ENCODE measurements at regions not wholly inside any gene's neighbourhood (a gene's known extent, or its start where the extent isn't known, plus 50 kb on each side); places are given as distances from the start of the nearest gene placed in this dataset.

DNA sequence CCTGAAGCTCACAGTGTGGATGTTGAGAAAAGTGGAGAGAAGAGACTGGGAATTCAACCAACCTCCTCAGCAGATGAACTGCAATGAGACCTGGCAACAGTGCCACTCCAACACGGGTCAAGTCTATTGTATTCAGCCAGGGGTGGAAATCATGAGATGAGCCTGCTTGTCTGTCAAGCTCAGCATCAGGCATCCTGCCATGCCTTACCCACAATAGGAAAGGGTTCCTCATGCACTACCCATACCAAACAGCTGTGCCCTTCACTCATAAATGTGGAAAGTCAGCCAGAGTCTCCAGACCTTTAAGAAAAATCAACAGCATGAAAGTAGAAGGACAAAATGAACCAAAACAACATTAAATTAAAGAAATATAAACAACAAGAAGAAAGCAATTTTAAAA is 542.1 kb downstream of the EPHB1 start:
- Histone ChIP-seq H3K27me3 (ENCODE audit: control insufficient read depth in 2 of 2, insufficient read depth in 2 of 2, low read length in 2 of 2) (no peaks in the 10 kb centered on the region), H3K9me1 (ENCODE audit: control insufficient read depth, insufficient read depth, low read length) (no peaks in the 10 kb centered on the region), H3K9me3 (replicated peaks; ENCODE audit: control insufficient read depth, insufficient read depth, low read depth, low read length) (no peaks in the 10 kb centered on the region), H3K36me3 (ENCODE audit: control insufficient read depth, insufficient read depth, low read length) (no peaks in the 10 kb centered on the region), H3K79me2 (ENCODE audit: control insufficient read depth, insufficient read depth, low read length) (no peaks in the 10 kb centered on the region), H3K4me1 (replicated peaks in 1 of 2; ENCODE audit: control insufficient read depth in 2 of 2, insufficient read depth in 2 of 2, low read length in 2 of 2) (no peaks in the 10 kb centered on the region), H4K20me1 (replicated peaks; ENCODE audit: control insufficient read depth, insufficient read depth, low read length) (no peaks in the 10 kb centered on the region), H2AFZ (ENCODE audit: low read depth, low read length) (no peak overlapping the region), H3K4me3 (no peak overlapping the region), H3K27ac (ENCODE audit: extremely low read depth, low read depth, low read length) (no peak overlapping the region), H3K9ac (ENCODE audit: insufficient read depth in 1 of 2, low read depth in 2 of 2, low read length in 2 of 2) (no peak overlapping the region), H3K4me2 (ENCODE audit: insufficient read depth, low read length) (no peak overlapping the region)
- ChIA-PET POLR2A (no interaction called here), CTCF (ENCODE audit: low intra/inter-chr PET ratio) (no interaction called here)
- DNase-seq (ENCODE audit: extremely low read depth in 1 of 4, low spot score in 3 of 4): no peak
- in situ Hi-C loops (cut with MboI) (no loop called here), intact Hi-C loops (cut with micrococcal nuclease) (no loop called here)
- WGBS (ENCODE audit: insufficient coverage, low coverage, missing lambda C conversion rate): 0% methylated on average over 1 of the region's 1 CpG
- no peak for FAIRE-seq
- no TSS peak for BruUV-seq (replicated peaks)
- ATAC-seq: no peak
- TF ChIP-seq DACH1 (IDR thresholded peaks at IDR 0.05; ENCODE audit: partially characterized antibody) (no peak), SRSF1 (IDR thresholded peaks at IDR 0.05; ENCODE audit: low read depth, low read length) (no peak), ZNF316 (IDR thresholded peaks at IDR 0.05) (no peak), PHB (CRISPR knock-in tag; IDR thresholded peaks at IDR 0.05) (no peak), PHB2 (IDR thresholded peaks at IDR 0.05; ENCODE audit: low read depth) (no peak), ILF3 (IDR thresholded peaks at IDR 0.05; ENCODE audit: borderline replicate concordance) (no peak), ZNF407 (IDR thresholded peaks at IDR 0.05; ENCODE audit: low read depth) (no peak)
- TF ChIP-seq, protein P1, sequence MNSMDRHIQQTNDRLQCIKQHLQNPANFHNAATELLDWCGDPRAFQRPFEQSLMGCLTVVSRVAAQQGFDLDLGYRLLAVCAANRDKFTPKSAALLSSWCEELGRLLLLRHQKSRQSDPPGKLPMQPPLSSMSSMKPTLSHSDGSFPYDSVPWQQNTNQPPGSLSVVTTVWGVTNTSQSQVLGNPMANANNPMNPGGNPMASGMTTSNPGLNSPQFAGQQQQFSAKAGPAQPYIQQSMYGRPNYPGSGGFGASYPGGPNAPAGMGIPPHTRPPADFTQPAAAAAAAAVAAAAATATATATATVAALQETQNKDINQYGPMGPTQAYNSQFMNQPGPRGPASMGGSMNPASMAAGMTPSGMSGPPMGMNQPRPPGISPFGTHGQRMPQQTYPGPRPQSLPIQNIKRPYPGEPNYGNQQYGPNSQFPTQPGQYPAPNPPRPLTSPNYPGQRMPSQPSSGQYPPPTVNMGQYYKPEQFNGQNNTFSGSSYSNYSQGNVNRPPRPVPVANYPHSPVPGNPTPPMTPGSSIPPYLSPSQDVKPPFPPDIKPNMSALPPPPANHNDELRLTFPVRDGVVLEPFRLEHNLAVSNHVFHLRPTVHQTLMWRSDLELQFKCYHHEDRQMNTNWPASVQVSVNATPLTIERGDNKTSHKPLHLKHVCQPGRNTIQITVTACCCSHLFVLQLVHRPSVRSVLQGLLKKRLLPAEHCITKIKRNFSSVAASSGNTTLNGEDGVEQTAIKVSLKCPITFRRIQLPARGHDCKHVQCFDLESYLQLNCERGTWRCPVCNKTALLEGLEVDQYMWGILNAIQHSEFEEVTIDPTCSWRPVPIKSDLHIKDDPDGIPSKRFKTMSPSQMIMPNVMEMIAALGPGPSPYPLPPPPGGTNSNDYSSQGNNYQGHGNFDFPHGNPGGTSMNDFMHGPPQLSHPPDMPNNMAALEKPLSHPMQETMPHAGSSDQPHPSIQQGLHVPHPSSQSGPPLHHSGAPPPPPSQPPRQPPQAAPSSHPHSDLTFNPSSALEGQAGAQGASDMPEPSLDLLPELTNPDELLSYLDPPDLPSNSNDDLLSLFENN (IDR thresholded peaks at IDR 0.05; ENCODE audit: low read depth in 2 of 2, low read length in 2 of 2): no peak
- TF ChIP-seq, protein P2, sequence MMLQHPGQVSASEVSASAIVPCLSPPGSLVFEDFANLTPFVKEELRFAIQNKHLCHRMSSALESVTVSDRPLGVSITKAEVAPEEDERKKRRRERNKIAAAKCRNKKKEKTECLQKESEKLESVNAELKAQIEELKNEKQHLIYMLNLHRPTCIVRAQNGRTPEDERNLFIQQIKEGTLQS (IDR thresholded peaks at IDR 0.05): no peak
- TF ChIP-seq, protein P2 (CRISPR knock-in tag; conservative IDR thresholded peaks at IDR 0.05): no peak

Measured in K562 (cell line).